ENCODE measurements at regions not wholly inside any gene's neighbourhood (a gene's known extent, or its start where the extent isn't known, plus 50 kb on each side); places are given as distances from the start of the nearest gene placed in this dataset.

- DNase-seq, result no peak
Observed at GRCh38 chr2:122856696-122857095, 1101.2 kb downstream of the TSN start.

DNA sequence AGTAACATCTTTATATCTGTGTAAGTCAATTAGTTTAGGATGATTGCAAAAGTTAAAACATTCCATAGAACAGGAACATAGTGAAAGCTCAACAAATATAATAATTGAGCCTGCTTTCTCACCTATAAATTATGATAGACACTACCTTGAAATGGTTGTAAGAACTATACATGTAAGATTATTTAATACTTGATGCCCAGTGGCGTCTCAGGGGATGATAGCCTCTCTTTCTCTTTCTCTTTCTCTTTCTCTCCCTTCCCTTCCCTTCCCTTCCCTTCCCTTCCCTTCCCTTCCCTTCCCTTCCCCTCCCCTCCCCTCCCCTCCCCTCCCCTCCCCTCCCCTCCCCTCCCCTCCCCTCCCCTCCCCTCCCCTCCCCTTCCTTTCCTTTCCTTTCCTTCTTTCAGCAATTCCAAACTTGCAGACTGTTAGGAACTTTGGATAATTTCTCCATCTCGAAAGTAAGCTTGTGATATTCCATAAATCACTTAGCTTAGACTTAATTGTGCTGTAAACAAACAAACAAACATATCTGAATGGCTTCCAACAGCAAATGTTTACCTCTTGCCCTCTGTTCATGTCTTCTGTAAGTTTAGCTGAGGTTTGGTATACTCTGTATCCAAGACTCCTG is 1102.7 kb downstream of the TSN start:
- DNase-seq, result no peak

DNA sequence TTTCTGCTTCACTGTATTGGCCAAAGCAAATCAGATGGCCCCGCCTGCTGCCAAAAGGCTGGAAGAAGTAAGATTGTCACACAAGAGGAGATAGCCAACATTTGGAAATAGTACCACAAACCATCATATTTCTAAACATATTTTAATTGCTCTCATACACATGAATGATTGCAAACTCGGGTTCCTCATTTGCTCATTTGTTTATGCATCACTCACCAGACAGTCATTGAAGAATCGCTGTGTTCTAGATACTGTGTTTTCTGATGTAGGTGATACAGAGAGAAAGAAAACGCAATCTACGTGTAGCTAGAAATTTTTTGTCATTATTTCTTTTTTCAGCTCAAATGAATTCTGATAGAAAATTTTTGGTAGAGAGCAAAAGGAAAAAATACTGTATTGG is 1103.4 kb downstream of the TSN start:
- no peak for DNase-seq

DNA sequence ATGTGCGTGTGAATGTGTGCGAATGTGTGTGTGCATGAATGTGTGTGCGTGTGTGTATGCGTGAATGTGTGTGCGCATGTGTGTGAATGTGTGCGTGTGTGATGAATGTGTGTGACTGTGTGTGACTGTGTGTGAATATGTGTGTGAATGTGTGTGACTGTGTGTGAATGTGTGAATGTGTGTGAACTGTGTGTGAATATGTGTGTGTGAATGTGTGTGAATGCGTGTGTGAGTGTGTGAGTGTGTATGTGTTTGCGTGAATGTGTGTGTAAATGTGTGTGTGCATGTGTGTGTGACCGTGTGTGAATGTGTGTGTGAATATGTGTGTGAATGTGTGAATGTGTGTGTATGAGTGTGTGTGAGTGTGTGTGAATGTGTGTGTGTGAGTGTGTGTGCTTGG is 1103.8 kb downstream of the TSN start:
- DNase-seq, result no peak

DNA sequence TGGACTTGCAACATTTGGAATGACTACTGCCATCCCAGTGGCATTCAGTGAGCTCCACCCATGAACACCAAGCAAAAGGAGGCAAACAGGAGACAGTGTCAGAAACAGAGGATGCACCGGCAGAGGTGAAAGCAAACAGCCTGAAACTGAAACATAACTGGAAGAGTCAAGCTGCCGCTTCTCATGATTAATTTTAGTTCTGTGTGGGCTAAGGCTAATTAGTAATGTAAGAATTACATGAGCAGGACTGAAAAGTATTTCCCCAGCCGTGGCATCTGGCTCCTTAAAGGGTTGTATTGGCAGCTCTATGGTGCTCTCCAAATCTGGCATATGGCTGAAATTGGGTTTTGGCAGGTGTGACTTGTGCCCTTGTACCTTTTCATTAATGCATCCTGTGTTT is 1108.1 kb downstream of the TSN start:
- DNase-seq, result no peak

GRCh38 chr2:122864728-122865127 is 1109.3 kb downstream of the TSN start:
- DNase-seq, result no peak

GRCh38 chr2:122866095-122866494 is 1110.6 kb downstream of the TSN start:
- no peak for DNase-seq

- no peak for DNase-seq
Observed at GRCh38 chr2:122867941-122868340, 1112.5 kb downstream of the TSN start.

DNA sequence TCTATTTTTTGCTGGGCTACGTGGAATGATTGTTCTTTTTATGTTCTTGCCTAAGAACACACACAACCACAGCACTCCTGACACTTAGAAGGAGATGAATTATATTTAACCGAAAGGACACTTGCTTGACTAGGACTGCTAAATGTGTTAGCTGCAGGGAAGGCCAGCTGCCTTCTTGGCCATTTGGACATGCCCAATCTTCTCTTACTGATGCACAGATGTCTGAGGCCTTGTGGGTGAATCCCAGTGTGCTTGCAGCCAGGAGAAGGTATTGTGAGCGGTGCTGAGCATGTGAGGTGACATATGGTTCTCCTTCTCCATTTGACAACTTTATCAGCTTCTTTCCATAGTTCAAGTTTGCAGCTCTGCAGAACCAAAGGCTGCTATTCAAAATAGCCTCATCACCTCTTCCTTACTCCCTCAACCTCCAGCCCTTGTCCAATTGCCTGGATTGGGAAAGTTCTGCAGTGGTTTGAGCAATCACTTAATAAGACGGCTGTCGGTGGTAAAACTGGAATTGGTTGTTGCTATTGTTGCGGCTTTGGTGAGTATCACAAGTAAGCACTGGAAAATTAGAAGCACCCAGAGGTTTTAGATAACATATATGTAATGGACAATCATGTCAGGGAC is 1113.3 kb downstream of the TSN start:
- DNase-seq, result no peak

DNA sequence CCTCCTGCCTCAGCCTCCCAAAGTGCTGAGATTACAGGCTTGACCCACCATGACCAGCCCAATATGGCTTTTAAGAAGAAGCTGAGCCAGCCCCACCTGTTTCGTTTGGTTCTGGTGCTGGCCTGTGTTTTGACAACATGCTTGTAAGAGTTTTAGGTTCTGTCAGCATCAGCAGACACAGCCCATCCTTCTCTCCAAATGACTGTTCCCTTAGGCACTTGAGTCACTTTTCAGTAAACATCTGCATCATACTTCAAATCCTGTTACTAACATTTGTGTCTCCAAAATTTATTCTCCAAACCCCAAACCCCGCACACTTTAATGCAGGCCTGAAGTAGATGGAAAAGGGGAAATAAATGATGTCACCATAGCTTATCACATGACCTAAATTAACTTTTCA is 1118.5 kb downstream of the TSN start:
- no peak for DNase-seq

GRCh38 chr2:122875091-122875865 is 1119.8 kb downstream of the TSN start:
- no peak for DNase-seq

GRCh38 chr2:122883849-122884248 is 1128.4 kb downstream of the TSN start:
- DNase-seq, result no peak

DNA sequence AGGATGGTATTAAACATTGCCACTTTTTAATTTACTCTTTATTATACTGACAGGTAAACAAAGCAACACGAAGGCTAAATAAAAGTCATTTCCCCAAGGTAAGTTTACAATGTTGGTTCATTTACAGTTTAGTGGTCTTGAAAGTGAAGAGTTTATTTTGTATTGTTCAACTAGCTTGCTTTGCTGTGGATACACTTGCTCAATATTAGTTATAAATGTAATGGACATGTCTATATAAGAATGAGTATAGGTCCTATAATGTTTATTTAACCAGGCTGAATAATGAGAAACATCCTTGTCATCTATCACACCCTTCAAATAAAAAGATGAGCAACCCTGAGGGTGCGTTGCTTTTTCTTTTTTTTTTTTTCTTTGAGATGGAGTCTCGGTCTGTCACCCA is 1129.4 kb downstream of the TSN start:
- no peak for DNase-seq

DNA sequence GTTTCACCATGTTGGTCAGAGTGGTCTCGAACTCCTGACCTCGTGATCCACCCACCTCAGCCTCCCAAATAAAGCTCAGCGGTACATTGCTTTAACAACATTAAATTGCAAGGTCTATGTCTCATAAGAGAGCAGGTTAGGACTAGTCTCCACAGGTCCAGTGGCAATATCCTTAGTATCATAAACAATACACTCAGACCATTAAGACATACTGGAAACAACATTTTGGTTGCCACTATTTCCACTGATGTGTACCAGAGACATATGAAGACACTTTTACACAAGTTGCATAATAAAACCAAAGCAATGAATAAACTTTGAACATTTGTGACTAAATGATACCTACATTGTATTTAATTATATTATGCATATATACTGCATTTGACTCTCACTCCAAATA is 1130.0 kb downstream of the TSN start:
- DNase-seq, result no peak

- no peak for DNase-seq
Observed at GRCh38 chr2:122886479-122887145, 1131.2 kb downstream of the TSN start.

DNA sequence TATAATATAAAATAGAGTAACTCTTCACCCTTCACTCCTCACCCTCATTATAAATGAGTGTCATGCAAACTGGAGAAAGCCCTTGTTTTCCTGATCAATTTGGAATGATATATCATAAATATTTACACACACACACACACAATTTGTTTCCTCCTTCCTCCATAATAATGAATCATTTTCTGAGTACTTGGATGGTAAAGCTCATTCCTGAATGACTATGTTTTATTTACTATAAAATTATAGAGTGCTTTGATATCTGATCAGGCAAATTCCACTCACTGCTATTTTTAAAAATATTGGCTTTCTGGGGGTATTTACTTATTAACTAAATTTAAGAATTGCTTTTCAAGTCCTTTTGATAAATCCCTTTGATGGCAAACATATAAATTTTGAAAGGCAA is 1125.5 kb upstream of the CNTNAP5 start:
- no peak for DNase-seq

- DNase-seq, result no peak
Observed at GRCh38 chr2:122905431-122905830, 1119.7 kb upstream of the CNTNAP5 start.

- no peak for DNase-seq
Observed at GRCh38 chr2:122908159-122908558, 1116.9 kb upstream of the CNTNAP5 start.

GRCh38 chr2:122927197-122927596 is 1097.9 kb upstream of the CNTNAP5 start:
- DNase-seq, result no peak

DNA sequence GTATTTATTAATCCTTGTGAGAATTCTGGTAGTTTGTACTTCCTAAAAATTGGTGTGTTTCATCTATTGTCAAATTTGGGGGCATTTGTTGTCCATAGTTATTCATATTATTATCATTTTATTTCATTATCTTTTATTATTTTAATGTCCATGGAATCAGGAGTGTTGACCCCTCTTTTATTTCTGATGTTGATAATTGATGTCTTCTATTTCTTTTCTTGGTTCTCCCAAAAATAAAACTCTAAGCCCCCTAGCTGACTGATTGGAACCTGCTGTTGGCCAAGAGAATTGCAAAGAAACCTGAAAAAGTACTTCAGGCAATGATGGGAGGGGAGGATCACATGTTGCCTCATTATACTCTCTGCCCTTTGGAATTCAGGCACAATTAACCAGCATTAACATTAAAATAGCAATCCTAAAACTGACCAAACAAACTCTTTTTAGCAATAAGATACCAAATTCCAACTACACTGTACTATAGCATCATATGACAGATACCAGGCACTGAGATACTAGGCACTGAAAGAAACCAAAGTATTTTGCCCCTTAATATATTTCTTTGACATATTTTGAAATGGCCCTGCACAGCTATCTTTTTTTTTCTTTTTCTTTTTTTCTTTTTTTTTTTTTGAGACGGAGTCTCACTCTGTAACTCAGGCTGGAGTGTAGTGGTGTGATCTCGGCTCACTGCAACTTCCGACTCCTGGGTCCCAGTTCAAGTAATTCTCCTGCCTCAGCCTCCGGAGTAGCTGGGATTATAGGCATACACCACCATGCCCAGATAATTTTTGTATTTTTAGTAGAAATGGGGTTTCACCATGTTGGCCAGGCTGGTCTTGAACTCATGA is 1097.2 kb upstream of the CNTNAP5 start:
- DNase-seq, result no peak

DNA sequence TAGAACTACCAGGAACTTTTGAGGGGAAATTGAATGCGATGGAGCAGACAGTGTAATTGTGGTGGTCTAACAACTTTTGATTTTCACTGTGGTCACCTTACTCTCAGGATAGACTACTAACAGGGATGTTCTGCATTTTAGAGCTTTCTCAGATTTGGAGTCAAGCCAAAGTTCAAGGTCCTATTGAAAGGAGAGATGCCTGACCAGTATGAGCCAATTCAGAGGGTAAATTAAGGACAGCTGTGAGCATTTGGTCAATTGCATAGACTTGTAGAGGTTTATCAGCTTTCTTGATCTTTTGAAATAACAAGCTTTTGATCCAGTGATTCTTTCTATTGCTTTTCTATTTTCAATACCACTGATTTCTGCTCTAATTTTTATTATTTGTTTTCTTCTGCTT is 1095.7 kb upstream of the CNTNAP5 start:
- DNase-seq, result no peak

DNA sequence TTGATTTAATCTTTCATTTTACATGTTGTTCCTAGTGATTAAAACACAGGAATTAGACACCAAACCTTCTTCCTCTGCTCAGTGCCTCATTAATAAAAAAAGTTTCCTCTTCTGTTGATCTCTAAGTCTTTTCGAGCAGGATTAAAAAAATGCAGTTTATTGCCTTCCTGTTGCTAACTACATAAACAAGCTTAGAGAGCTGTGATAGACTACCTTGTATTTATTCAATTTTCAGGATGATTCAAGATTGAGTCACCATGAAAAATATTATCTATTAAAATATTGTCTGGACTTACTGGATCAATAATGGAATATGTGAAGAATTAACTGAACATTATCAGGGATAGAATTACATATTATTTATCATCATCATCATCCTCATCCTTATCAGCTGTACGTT is 1089.6 kb upstream of the CNTNAP5 start:
- no peak for DNase-seq

GRCh38 chr2:122939796-122940195 is 1085.3 kb upstream of the CNTNAP5 start:
- DNase-seq, result no peak

All from CD4-positive, alpha-beta T cell treated with Interleukin-12 subunit alpha and Interleukin-12 subunit beta, for 1 hour (primary cell).